ENCODE measurements at regions not wholly inside any gene's neighbourhood (a gene's known extent, or its start where the extent isn't known, plus 50 kb on each side); places are given as distances from the start of the nearest gene placed in this dataset.

DNA sequence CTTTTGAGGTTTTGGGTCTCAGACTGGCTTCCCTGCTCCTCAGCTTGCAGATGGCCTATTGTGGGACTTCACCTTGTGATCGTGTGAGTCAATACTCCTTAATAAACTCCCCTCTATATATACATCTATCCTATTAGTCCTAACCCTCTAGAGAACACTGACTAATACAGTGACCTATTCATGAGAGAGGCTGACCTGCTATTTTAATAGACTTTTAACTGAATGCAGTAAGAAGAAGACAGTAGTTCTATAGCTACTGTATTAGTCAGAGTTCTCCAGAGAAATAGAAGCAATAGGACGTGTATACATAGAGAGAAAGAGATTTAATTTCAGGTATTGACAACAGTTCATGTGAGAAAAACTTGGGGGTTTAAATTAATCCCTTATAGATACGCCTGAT, 53.3 kb upstream of the SMLR1 start (continued):
- no peak for TF ChIP-seq CHAMP1 (IDR thresholded peaks at IDR 0.05)
- no peak for TF ChIP-seq KHSRP (IDR thresholded peaks at IDR 0.05)

- ChIA-PET CTCF (ENCODE audit: low intra/inter-chr PET ratio) (no interaction called here), POLR2A (no interaction called here)
- Histone ChIP-seq H2AFZ (ENCODE audit: low read depth, low read length) (no peak overlapping the region), H3K9ac (ENCODE audit: insufficient read depth in 1 of 2, low read depth in 2 of 2, low read length in 2 of 2) (no peak overlapping the region), H3K36me3 (ENCODE audit: control insufficient read depth, insufficient read depth, low read length) (no peaks in the 10 kb centered on the region), H3K27me3 (ENCODE audit: control insufficient read depth in 2 of 2, insufficient read depth in 2 of 2, low read length in 2 of 2) (no peaks in the 10 kb centered on the region), H3K27ac (ENCODE audit: extremely low read depth, low read depth, low read length) (no peak overlapping the region), H3K79me2 (ENCODE audit: control insufficient read depth, insufficient read depth, low read length) (no peaks in the 10 kb centered on the region), H3K4me2 (ENCODE audit: insufficient read depth, low read length) (no peak overlapping the region), H3K4me1 (replicated peaks in 1 of 2; ENCODE audit: control insufficient read depth in 2 of 2, insufficient read depth in 2 of 2, low read length in 2 of 2) (no peaks in the 10 kb centered on the region), H3K4me3 (no peak overlapping the region), H4K20me1 (replicated peaks; ENCODE audit: control insufficient read depth, insufficient read depth, low read length) (no peaks in the 10 kb centered on the region), H3K9me3 (replicated peaks; ENCODE audit: control insufficient read depth, insufficient read depth, low read depth, low read length) (no peaks in the 10 kb centered on the region), H3K9me1 (ENCODE audit: control insufficient read depth, insufficient read depth, low read length) (no peaks in the 10 kb centered on the region)
- no peak for ATAC-seq
- WGBS (ENCODE audit: insufficient coverage, low coverage, missing lambda C conversion rate) = 0% methylated on average over 3 of the region's 3 CpGs
- in situ Hi-C loops (cut with MboI) (no loop called here), intact Hi-C loops (cut with micrococcal nuclease) (no loop called here)
- BruUV-seq (replicated peaks) = no TSS peak
- DNase-seq (ENCODE audit: extremely low read depth in 1 of 4, low spot score in 3 of 4) = no peak
- FAIRE-seq = no peak
- TF ChIP-seq, protein P1, sequence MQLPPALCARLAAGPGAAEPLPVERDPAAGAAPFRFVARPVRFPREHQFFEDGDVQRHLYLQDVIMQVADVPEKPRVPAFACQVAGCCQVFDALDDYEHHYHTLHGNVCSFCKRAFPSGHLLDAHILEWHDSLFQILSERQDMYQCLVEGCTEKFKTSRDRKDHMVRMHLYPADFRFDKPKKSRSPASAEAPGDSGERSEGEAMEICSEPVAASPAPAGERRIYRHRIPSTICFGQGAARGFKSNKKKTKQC (CRISPR knock-in tag; IDR thresholded peaks at IDR 0.05) = no peak
- TF ChIP-seq ZNF175 (CRISPR knock-in tag; IDR thresholded peaks at IDR 0.05; ENCODE audit: low read depth) = no peak
- no peak for TF ChIP-seq ETS2 (tag; IDR thresholded peaks at IDR 0.05; ENCODE audit: borderline replicate concordance, poor library complexity, severe bottlenecking)
- no peak for TF ChIP-seq KLF6 (CRISPR knock-in tag; IDR thresholded peaks at IDR 0.05; ENCODE audit: borderline replicate concordance)
- no peak for TF ChIP-seq MLLT1 (IDR thresholded peaks at IDR 0.05)
- TF ChIP-seq YY1 (IDR thresholded peaks at IDR 0.05; ENCODE audit: borderline replicate concordance in 1 of 3, control insufficient read depth in 1 of 3, extremely low read depth in 1 of 3, insufficient read depth in 3 of 3, insufficient read length in 1 of 3, insufficient replicate concordance in 2 of 3, low read depth in 1 of 3, low read length in 2 of 3) = no peak
- TF ChIP-seq ZNF79 (CRISPR knock-in tag; IDR thresholded peaks at IDR 0.05; ENCODE audit: low read depth) = no peak
- TF ChIP-seq HDAC3 (IDR thresholded peaks at IDR 0.05; ENCODE audit: borderline replicate concordance, partially characterized antibody) = no peak
- no peak for TF ChIP-seq BRF1 (IDR thresholded peaks at IDR 0.05; ENCODE audit: borderline replicate concordance, extremely low read depth, insufficient read length)
- TF ChIP-seq SIRT6 (IDR thresholded peaks at IDR 0.05; ENCODE audit: low read depth, low read length) = no peak
- TF ChIP-seq SRSF7 (optimal IDR thresholded peaks at IDR 0.05; ENCODE audit: low read depth, low read length) = no peak
- no peak for TF ChIP-seq MTF1 (CRISPR knock-in tag; IDR thresholded peaks at IDR 0.05; ENCODE audit: borderline replicate concordance)
- no peak for TF ChIP-seq ZKSCAN1 (IDR thresholded peaks at IDR 0.05; ENCODE audit: low read depth, low read length)
- TF ChIP-seq ZSCAN32 (CRISPR knock-in tag; IDR thresholded peaks at IDR 0.05) = no peak
- no peak for TF ChIP-seq SP2 (IDR thresholded peaks at IDR 0.05; ENCODE audit: extremely low read depth, low read depth, low read length, poor library complexity, severe bottlenecking)
Observed at GRCh38 chr6:130775411-130776012, 51.7 kb upstream of the SMLR1 start.
